Inflammatory macrophage treated with lipopolysaccharide for 1 hour (primary cell): ENCODE measurements at regions not wholly inside any gene's neighbourhood (a gene's known extent, or its start where the extent isn't known, plus 50 kb on each side); places are given as distances from the start of the nearest gene placed in this dataset.
"Not testable (repeated sequence)": the region's sequence is repeated elsewhere in the genome, so short reads cannot be mapped to it uniquely, and the experiment has no call there.

Source experiments
- DNase-seq, 2 donors: peaks; one replicate each; pipeline ENCODE4 v3.0.0-alpha.2; 2020 to 2022

- DNase-seq = no peak
Observed at GRCh38 chr5:63194126-63194525, 615.5 kb downstream of the LRRC70 start.

- not testable (repeated sequence) for DNase-seq
Observed at GRCh38 chr5:63180190-63180589, 601.6 kb downstream of the LRRC70 start.

- no peak for DNase-seq
Observed at GRCh38 chr5:63175850-63176249, 597.2 kb downstream of the LRRC70 start.

- DNase-seq = no peak
Observed at GRCh38 chr5:63170486-63170885, 591.9 kb downstream of the LRRC70 start.

GRCh38 chr5:63164838-63165535 is 586.4 kb downstream of the LRRC70 start:
- DNase-seq = no peak

GRCh38 chr5:63164339-63164738 is 585.7 kb downstream of the LRRC70 start:
- DNase-seq = no peak

GRCh38 chr5:63155310-63155631 is 576.7 kb downstream of the LRRC70 start:
- DNase-seq = no peak

GRCh38 chr5:63154476-63155309 is 576.1 kb downstream of the LRRC70 start:
- DNase-seq = no peak

GRCh38 chr5:63152871-63153270 is 574.3 kb downstream of the LRRC70 start:
- no peak for DNase-seq

- DNase-seq = no peak
Observed at GRCh38 chr5:63145167-63145566, 566.5 kb downstream of the LRRC70 start.

GRCh38 chr5:63141591-63141990 is 563.0 kb downstream of the LRRC70 start:
- no peak for DNase-seq

GRCh38 chr5:63135291-63135690 is 556.7 kb downstream of the LRRC70 start:
- DNase-seq = no peak

GRCh38 chr5:63131626-63132285 is 553.1 kb downstream of the LRRC70 start:
- no peak for DNase-seq

- no peak for DNase-seq
Observed at GRCh38 chr5:63128761-63129160, 550.1 kb downstream of the LRRC70 start.

GRCh38 chr5:63128018-63128417 is 549.4 kb downstream of the LRRC70 start:
- DNase-seq = no peak

GRCh38 chr5:63127054-63127453 is 548.4 kb downstream of the LRRC70 start:
- DNase-seq = no peak

- DNase-seq = peak; percentile 1 to 3
Observed at GRCh38 chr5:63125862-63126261, 547.2 kb downstream of the LRRC70 start.

- DNase-seq = no peak
Observed at GRCh38 chr5:63125392-63125791, 546.8 kb downstream of the LRRC70 start.

GRCh38 chr5:63124266-63124665 is 545.6 kb downstream of the LRRC70 start:
- no peak for DNase-seq

- DNase-seq = no peak
Observed at GRCh38 chr5:63121471-63121870, 542.9 kb downstream of the LRRC70 start.

GRCh38 chr5:63118221-63118620 is 539.6 kb downstream of the LRRC70 start:
- no peak for DNase-seq

GRCh38 chr5:63111891-63112290 is 533.3 kb downstream of the LRRC70 start:
- no peak for DNase-seq

GRCh38 chr5:63101870-63102269 is 523.3 kb downstream of the LRRC70 start:
- DNase-seq = no peak

- no peak for DNase-seq
Observed at GRCh38 chr5:63097286-63097685, 518.7 kb downstream of the LRRC70 start.
